CD8-positive, alpha-beta memory T cell (primary cell): ENCODE measurements at regions not wholly inside any gene's neighbourhood (a gene's known extent, or its start where the extent isn't known, plus 50 kb on each side); places are given as distances from the start of the nearest gene placed in this dataset.
A peak's percentile ranks its signal among the peaks of the same experiment; 100 is the strongest.

Experiments
- CTCF ChIA-PET: fragments of 350-600 bp; sonication (Branson Sonifier 250); formaldehyde crosslinking; loops from one replicate; lab custom pipeline; 2021; ENCODE audit warnings: antibody characterized with exemption; lab: Charles Lee
- POLR2A ChIA-PET: fragments of 350-600 bp; sonication (Branson Sonifier 250); formaldehyde crosslinking; loops from one replicate; lab custom pipeline; 2021; ENCODE audit warnings: antibody characterized with exemption; lab: Charles Lee
- DNase-seq, 5 donors: peaks; one replicate each; pipeline versions ENCODE4 v3.0.0 to v3.0.0-alpha.2; 2020 to 2022; ENCODE audit warnings: mixed read lengths in 1 of 5
- H3K27ac ChIP-seq: one replicate; pipeline ENCODE4 v1.7.0; 2013; ENCODE audit warnings: low read depth, mild to moderate bottlenecking, low read length, moderate library complexity
- H3K27me3 ChIP-seq: 2 replicates; pipeline ENCODE4 v1.7.0; 2013; ENCODE audit warnings: low read length, mild to moderate bottlenecking; ENCODE audit not compliant: insufficient read depth, poor library complexity, severe bottlenecking
- H3K36me3 ChIP-seq: 2 replicates; pipeline ENCODE4 v1.7.0; 2013; ENCODE audit warnings: mild to moderate bottlenecking, low read length, moderate library complexity; ENCODE audit not compliant: insufficient read depth
- H3K4me1 ChIP-seq: 2 replicates; pipeline ENCODE4 v1.7.0; 2013; ENCODE audit warnings: mild to moderate bottlenecking, low read length, moderate library complexity; ENCODE audit not compliant: insufficient read depth
- H3K4me3 ChIP-seq: 2 replicates; pipeline ENCODE4 v1.7.0; 2013; ENCODE audit warnings: mild to moderate bottlenecking, low read length
- H3K9me3 ChIP-seq: 2 replicates; pipeline ENCODE4 v1.7.0; 2013; ENCODE audit warnings: mild to moderate bottlenecking, low read length
- H3K27ac Mint-ChIP-seq, 8 donors: one replicate each; pipeline ENCODE4 v1.8.0; 2020 to 2021; ENCODE audit warnings: mixed read lengths in 8 of 8, mild to moderate bottlenecking in 6 of 8, inconsistent platforms in 3 of 8, moderate library complexity in 3 of 8
- H3K27me3 Mint-ChIP-seq, 2 donors: one replicate each; pipeline ENCODE4 v1.8.0; 2020 to 2021; ENCODE audit warnings: mixed read lengths in 2 of 2, mild to moderate bottlenecking in 1 of 2, moderate library complexity in 1 of 2
- H3K36me3 Mint-ChIP-seq, 3 donors: one replicate each; pipeline ENCODE4 v1.8.0; 2020 to 2021; ENCODE audit warnings: mixed read lengths in 3 of 3, inconsistent platforms in 1 of 3, mild to moderate bottlenecking in 1 of 3
- H3K4me1 Mint-ChIP-seq, 3 donors: one replicate each; pipeline ENCODE4 v1.8.0; 2020 to 2021; ENCODE audit warnings: mixed read lengths in 3 of 3, inconsistent platforms in 1 of 3, mild to moderate bottlenecking in 1 of 3
- H3K4me3 Mint-ChIP-seq, 7 donors: one replicate each; pipeline ENCODE4 v1.8.0; 2020 to 2021; ENCODE audit warnings: mixed read lengths in 7 of 7, mild to moderate bottlenecking in 6 of 7, moderate library complexity in 4 of 7, inconsistent platforms in 2 of 7
- H3K9me3 Mint-ChIP-seq, 5 donors: one replicate each; pipeline ENCODE4 v1.8.0; 2020 to 2022; ENCODE audit warnings: mixed read lengths in 5 of 5, mild to moderate bottlenecking in 3 of 5, moderate library complexity in 2 of 5, inconsistent platforms in 1 of 5

DNA sequence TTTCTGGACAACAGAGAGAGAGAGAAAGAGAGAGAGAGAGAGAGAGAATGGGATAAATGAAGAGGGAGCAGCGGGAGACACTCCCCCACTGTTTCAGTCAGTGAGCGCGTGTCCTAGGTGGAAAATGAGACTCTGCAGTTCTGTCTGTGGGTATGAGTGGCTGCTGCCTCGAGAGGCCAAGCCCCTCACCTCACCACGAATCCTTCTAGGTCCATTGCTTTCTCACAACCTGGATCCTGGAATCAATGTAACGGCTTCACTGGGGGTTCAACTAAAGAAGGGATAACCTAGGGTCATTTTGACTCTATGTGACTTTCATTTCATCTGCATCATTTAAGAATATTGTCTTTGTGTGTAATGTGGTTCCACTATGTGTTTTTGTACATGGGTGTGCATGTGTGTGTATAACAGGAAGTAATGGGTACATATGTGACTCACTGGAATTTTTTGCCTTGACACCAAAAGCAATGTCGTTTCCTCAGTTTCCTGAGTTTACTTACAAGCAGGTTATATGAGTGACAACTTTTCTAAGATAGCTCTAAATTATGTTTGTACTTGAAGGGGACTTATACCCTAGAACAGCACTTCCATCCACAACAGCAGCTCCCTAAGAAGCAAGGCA lies 221.4 kb upstream of the TRIB2 start:
- CTCF ChIA-PET, result no interaction called here
- H3K4me1 ChIP-seq, result peaks cover 66% of the 10 kb centered on the region
- POLR2A ChIA-PET, result no interaction called here
- H3K27me3 ChIP-seq, result no peaks in the 10 kb centered on the region
- Mint-ChIP-seq H3K36me3 (peaks cover 0 to 13% (median 4%) of the 10 kb centered on the region in 3 donors), H3K4me3 (no peak overlapping the region), H3K27me3 (no peaks in the 10 kb centered on the region), H3K27ac (peak overlapping the region in 5 of 8 donors; percentile 1 to 51 (median 16)), H3K4me1 (peaks cover 64 to 78% (median 76%) of the 10 kb centered on the region in 3 donors), H3K9me3 (peaks cover 0 to 3% (median 0%) of the 10 kb centered on the region in 5 donors)
- no peak overlapping the region for H3K27ac ChIP-seq
- H3K36me3 ChIP-seq, result no peaks in the 10 kb centered on the region
- no peaks in the 10 kb centered on the region for H3K9me3 ChIP-seq
- DNase-seq, result no peak
- no peak overlapping the region for H3K4me3 ChIP-seq

DNA sequence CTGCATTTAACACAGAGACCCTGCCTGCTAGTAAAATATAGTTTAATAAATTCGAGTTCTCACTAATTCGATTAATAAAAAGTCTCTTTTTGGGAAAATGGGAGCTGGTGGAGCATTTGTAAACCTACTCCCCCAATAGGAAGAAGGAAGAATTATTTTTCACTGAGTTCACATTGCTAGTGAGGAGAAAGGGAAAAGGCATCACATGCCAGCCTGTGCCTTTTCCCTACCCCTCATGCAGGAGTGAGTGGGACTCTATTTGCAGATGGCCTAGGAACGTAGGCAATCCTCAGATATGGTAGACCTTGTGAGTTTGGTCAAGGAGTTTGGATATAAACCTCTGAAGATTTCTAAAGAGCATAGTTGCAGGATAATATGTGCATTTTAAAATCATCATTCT lies 218.4 kb upstream of the TRIB2 start:
- POLR2A ChIA-PET, result interaction anchor here (1.0 kb wide), 1 partner anchor 10 kb away, joined by 3 read pairs; no protein-coding TSS in a partner anchor
- Mint-ChIP-seq H3K4me1 (peaks cover 80 to 92% (median 89%) of the 10 kb centered on the region in 3 donors), H3K4me3 (peak overlapping the region in 6 of 7 donors; percentile 64 to 85 (median 69)), H3K27ac (peak overlapping the region; percentile 9 to 90 (median 84)), H3K27me3 (peaks cover 0 to 1% of the 10 kb centered on the region in 2 donors), H3K9me3 (peaks cover 0 to 3% (median 0%) of the 10 kb centered on the region in 5 donors), H3K36me3 (peaks cover 0 to 10% (median 4%) of the 10 kb centered on the region in 3 donors)
- H3K27ac ChIP-seq, result no peak overlapping the region
- H3K4me3 ChIP-seq, result no peak overlapping the region
- no peaks in the 10 kb centered on the region for H3K27me3 ChIP-seq
- peaks cover 88% of the 10 kb centered on the region for H3K4me1 ChIP-seq
- no peak for DNase-seq
- H3K9me3 ChIP-seq, result no peaks in the 10 kb centered on the region
- H3K36me3 ChIP-seq, result no peaks in the 10 kb centered on the region
- CTCF ChIA-PET, result interaction anchor here (1.5 kb wide), 1 partner anchor 10 kb away, joined by 4 read pairs; no protein-coding TSS in a partner anchor

DNA sequence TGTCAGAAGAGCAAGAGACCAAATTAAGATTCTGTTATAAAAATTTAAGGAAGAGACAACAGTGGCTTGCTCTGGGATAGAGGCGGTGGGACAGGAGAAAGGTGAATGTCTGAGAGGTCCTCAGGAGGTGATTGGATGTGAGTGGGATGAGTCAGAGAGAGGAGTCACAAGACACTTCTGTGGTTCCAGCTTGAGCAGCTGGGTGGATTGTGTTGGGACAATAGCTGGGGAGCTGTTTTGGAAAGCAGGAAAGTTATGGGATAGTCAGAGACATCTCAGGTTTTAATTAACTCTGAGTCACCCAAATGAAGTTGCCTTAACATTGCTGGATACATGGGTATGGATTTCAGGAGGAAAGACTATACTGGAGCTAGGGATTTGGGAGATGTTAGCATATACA lies 218.0 kb upstream of the TRIB2 start:
- DNase-seq, result no peak
- Mint-ChIP-seq H3K4me3 (peak overlapping the region in 6 of 7 donors; percentile 7 to 85 (median 66)), H3K27ac (peak overlapping the region; percentile 9 to 89 (median 82)), H3K27me3 (peaks cover 0 to 1% of the 10 kb centered on the region in 2 donors), H3K9me3 (peaks cover 0 to 3% (median 0%) of the 10 kb centered on the region in 5 donors), H3K4me1 (peaks cover 81 to 92% (median 89%) of the 10 kb centered on the region in 3 donors), H3K36me3 (peaks cover 0 to 10% (median 4%) of the 10 kb centered on the region in 3 donors)
- Histone ChIP-seq H3K4me3 (no peak overlapping the region), H3K36me3 (no peaks in the 10 kb centered on the region), H3K4me1 (peaks cover 88% of the 10 kb centered on the region), H3K9me3 (no peaks in the 10 kb centered on the region), H3K27me3 (no peaks in the 10 kb centered on the region), H3K27ac (no peak overlapping the region)
- ChIA-PET POLR2A (no interaction called here), CTCF (interaction anchor here (1.1 to 1.5 kb wide), 3 partner anchors 8 to 16 kb away, joined by 3 to 4 read pairs (median 4); no protein-coding TSS in a partner anchor)

DNA sequence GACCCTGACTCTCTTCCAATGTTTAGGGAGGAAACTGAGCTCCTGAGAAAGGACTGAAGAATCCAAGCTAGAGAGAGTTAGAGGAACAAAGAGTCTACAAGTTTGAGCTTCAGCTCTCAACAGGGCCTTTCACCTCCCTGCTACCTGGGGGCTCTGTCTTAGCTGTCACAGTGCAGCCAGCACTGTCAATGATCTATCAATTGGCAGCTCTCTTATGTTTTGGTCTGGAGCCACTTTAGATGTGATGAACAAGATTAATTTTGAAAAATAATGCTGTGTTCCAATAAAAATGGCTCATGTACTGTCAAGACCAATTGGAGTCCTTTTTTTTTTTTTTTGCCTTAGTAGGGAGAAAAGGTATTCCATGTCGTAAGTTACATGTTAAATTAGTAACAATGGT lies 215.8 kb upstream of the TRIB2 start:
- H3K27ac Mint-ChIP-seq, result peak overlapping the region; percentile 78 to 98 (median 91)

DNA sequence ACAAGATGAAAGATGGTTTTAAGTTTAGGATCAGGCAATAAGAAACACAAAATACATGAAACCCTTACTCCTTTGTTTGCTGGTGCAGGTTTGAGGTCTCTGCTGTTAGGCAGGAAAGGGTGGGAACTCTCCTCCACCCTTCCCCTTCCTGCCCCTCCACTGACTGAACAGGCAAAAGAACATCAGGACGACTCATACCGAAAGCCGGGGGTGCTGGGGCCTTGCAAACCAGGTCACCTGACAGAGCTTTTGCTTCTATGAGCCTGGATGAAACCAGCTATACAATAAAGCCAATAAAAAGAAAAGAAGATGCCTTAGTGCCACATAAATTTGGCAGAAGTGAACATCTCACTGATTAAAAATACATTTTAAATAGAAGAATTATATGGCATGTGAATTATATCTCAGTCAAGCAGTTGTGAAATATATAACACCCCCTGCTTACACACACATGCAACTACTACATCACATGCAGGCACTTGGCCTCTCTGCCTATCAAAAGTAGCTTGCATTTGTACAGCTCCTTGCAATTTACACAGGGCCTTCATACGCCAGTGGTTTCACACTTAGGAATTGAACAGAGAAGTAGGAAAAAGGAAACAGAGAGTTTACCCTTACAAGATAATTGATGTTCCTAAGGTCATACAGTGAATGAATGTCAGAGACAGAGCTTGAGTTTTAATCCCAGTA lies 215.1 kb upstream of the TRIB2 start:
- peak overlapping the region; percentile 78 to 98 (median 91) for H3K27ac Mint-ChIP-seq
- no peaks in the 10 kb centered on the region for H3K27me3 ChIP-seq
- peaks cover 98% of the 10 kb centered on the region for H3K4me1 ChIP-seq
- H3K27ac ChIP-seq, result no peak overlapping the region
- peak overlapping the region; percentile 32 for H3K4me3 ChIP-seq
- H3K4me3 Mint-ChIP-seq, result peak overlapping the region; percentile 27 to 88 (median 69)
- H3K9me3 ChIP-seq, result no peaks in the 10 kb centered on the region
- ChIA-PET CTCF (interaction anchor here (1.7 kb wide), 1 partner anchor 215 kb away, joined by 10 read pairs; the partner anchor contains the start of gene TRIB2), POLR2A (interaction anchor here (0.6 to 1.9 kb wide), 3 partner anchors 13 to 215 kb away, joined by 3 to 7 read pairs (median 6); partner anchors contain the start of gene TRIB2)
- peaks cover 0 to 1% of the 10 kb centered on the region in 2 donors for H3K27me3 Mint-ChIP-seq
- peaks cover 92 to 99% (median 97%) of the 10 kb centered on the region in 3 donors for H3K4me1 Mint-ChIP-seq
- peaks cover 0 to 3% (median 0%) of the 10 kb centered on the region in 5 donors for H3K9me3 Mint-ChIP-seq
- H3K36me3 ChIP-seq, result no peaks in the 10 kb centered on the region
- peaks cover 0 to 16% (median 4%) of the 10 kb centered on the region in 3 donors for H3K36me3 Mint-ChIP-seq
- DNase-seq, result peak; percentile 29 to 67 (median 51)

More for the DNA sequence above, 215.8 kb upstream of the TRIB2 start:
- CTCF ChIA-PET, result interaction anchor here (0.7 to 1.7 kb wide), 3 partner anchors 48 to 216 kb away, joined by 3 to 10 read pairs (median 3); partner anchors contain the start of gene TRIB2
- H3K4me1 ChIP-seq, result peaks cover 97% of the 10 kb centered on the region
- DNase-seq, result no peak
- H3K27me3 ChIP-seq, result no peaks in the 10 kb centered on the region
- no peaks in the 10 kb centered on the region for H3K9me3 ChIP-seq
- Mint-ChIP-seq H3K36me3 (peaks cover 0 to 16% (median 4%) of the 10 kb centered on the region in 3 donors), H3K9me3 (peaks cover 0 to 3% (median 0%) of the 10 kb centered on the region in 5 donors), H3K4me3 (peak overlapping the region; percentile 27 to 88 (median 69)), H3K27me3 (peaks cover 0 to 1% of the 10 kb centered on the region in 2 donors), H3K4me1 (peaks cover 95 to 99% (median 97%) of the 10 kb centered on the region in 3 donors)
- no peak overlapping the region for H3K27ac ChIP-seq
- POLR2A ChIA-PET, result interaction anchor here (0.6 to 1.9 kb wide), 3 partner anchors 12 to 216 kb away, joined by 3 to 7 read pairs (median 6); partner anchors contain the start of gene TRIB2
- H3K4me3 ChIP-seq, result peak overlapping the region; percentile 32
- no peaks in the 10 kb centered on the region for H3K36me3 ChIP-seq

DNA sequence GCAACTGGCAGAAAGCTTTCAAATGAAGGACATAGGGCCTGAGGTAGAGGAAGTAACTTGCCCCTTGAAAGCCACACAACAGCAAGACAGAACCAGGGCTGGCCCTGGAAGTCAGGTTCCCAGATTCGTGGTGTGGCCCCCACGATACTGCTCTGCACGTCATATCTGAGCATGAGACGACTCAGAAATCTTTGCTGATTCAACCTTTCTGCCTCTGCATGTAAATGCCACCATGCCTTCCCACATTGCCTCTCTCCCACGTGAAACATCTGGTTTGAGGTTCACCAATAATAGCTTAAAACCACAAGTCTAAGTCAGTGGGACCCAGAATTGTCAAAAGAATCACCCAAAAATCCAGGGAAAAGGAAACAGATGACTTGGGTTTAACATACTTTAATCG lies 214.0 kb upstream of the TRIB2 start:
- H3K4me3 Mint-ChIP-seq, result peak overlapping the region in 6 of 7 donors; percentile 20 to 71 (median 62)
- Histone ChIP-seq H3K9me3 (no peaks in the 10 kb centered on the region), H3K36me3 (no peaks in the 10 kb centered on the region), H3K4me1 (peaks cover 100% of the 10 kb centered on the region), H3K27ac (no peak overlapping the region), H3K27me3 (no peaks in the 10 kb centered on the region), H3K4me3 (no peak overlapping the region)
- H3K4me1 Mint-ChIP-seq, result peaks cover 94 to 100% (median 99%) of the 10 kb centered on the region in 3 donors
- CTCF ChIA-PET, result interaction anchor here (1.4 kb wide), 1 partner anchor 14 kb away, joined by 4 read pairs; no protein-coding TSS in a partner anchor
- H3K27me3 Mint-ChIP-seq, result peaks cover 0 to 1% of the 10 kb centered on the region in 2 donors
- peak in 1 of 5 donors; percentile 55 for DNase-seq
- H3K27ac Mint-ChIP-seq, result peak overlapping the region; percentile 78 to 98 (median 92)
- POLR2A ChIA-PET, result no interaction called here
- H3K9me3 Mint-ChIP-seq, result peaks cover 0 to 3% (median 0%) of the 10 kb centered on the region in 5 donors
- peaks cover 0 to 16% (median 4%) of the 10 kb centered on the region in 3 donors for H3K36me3 Mint-ChIP-seq

DNA sequence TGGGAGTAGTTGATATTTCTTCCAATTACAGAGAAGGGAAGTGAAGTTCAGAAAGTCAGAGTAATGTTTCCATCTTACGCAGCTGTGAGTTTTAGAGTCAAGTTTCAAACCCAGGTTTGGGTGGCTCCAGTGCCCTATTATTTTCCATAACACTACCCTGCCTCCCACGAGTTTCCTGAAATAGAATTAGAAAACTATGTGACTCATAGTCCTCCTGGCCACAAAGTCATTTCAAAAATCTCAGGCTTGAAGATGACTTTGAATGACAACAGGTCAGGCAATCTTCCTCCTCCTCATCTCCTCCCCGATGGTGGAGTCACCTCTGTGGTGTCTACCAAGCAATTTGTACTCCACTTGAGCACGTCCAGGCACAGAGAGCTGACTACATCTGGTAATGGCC lies 212.3 kb upstream of the TRIB2 start:
- no peak for DNase-seq
- peaks cover 89% of the 10 kb centered on the region for H3K4me1 ChIP-seq
- H3K27ac Mint-ChIP-seq, result peak overlapping the region in 7 of 8 donors; percentile 19 to 91 (median 74)
- no peaks in the 10 kb centered on the region for H3K36me3 ChIP-seq
- no peaks in the 10 kb centered on the region for H3K9me3 ChIP-seq
- ChIA-PET CTCF (interaction anchor here (1.3 kb wide), 1 partner anchor 48 kb away, joined by 3 read pairs; no protein-coding TSS in a partner anchor), POLR2A (no interaction called here)
- H3K27me3 Mint-ChIP-seq, result peaks cover 0 to 1% of the 10 kb centered on the region in 2 donors
- no peaks in the 10 kb centered on the region for H3K27me3 ChIP-seq
- H3K36me3 Mint-ChIP-seq, result peaks cover 0 to 6% (median 2%) of the 10 kb centered on the region in 3 donors
- peaks cover 89 to 100% (median 99%) of the 10 kb centered on the region in 3 donors for H3K4me1 Mint-ChIP-seq
- peak overlapping the region in 3 of 7 donors; percentile 9 to 30 (median 10) for H3K4me3 Mint-ChIP-seq
- H3K27ac ChIP-seq, result no peak overlapping the region
- H3K4me3 ChIP-seq, result no peak overlapping the region
- H3K9me3 Mint-ChIP-seq, result peaks cover 0 to 3% (median 0%) of the 10 kb centered on the region in 5 donors
